GM21381 (cell line): ENCODE measurements at regions not wholly inside any gene's neighbourhood (a gene's known extent, or its start where the extent isn't known, plus 50 kb on each side); places are given as distances from the start of the nearest gene placed in this dataset.
"Not testable (repeated sequence)": the region's sequence is repeated elsewhere in the genome, so short reads cannot be mapped to it uniquely, and the experiment has no call there.

Source experiments
- ATAC-seq: cut with Tn5 transposase; IDR thresholded peaks from one replicate; pipeline ENCODE4 v1.9.1; 2021; ENCODE audit warnings: mild to moderate bottlenecking, moderate library complexity; ENCODE audit not compliant: unreplicated experiment

DNA sequence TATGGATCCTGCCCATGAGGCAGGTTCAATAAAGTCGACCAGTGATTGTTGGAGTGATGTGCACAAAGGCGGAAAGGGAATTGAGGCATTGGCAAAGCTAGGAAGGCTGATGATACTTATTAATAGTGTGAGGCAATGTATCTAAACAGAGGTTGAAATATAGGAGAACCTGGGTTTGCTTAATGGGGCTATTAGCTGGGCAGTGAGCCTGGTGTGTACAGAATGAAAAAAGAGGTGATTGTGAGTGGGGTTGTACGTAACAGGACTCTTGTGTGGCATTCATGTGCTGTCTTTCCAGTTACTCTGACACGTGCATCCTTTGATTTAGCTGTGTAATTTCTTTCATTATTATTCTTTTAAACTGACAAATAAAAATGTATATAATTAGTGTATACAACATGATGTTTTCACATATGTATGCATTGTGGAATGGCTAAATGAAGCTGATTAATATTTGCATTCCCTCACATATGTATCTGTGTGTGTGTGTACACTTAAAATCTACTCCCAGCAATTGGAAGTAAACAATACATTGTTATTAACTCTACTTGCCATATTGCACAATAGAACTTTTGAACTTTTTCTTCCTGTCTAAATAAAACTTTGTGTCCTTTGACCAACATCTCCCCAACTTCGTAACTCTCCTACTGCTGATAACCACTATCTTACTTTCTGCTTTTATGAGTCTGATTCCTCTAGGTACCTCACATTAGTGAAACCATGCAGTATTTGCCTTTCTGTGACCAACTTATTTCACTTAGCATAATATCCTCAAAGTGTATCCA lies 220.5 kb upstream of the SLC35B3 start:
- ATAC-seq: no peak

DNA sequence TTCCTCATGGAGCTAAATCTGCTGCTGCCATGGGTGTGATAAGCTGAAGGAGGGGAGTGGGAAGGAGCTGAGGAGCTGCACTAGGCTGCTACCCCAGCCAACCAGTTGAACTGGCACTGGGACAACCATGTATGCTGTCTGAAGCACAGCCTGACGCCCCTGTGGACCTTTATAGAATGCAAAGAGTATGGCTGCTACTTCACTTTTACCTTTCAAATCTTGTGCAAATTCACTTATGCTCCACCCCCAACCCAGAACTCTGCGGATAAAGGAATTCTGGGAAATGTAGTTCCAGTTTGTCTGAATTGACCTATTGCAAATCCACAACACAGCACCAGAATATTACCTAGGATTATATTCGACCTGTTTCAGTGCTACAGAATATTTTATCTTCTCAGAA lies 217.4 kb upstream of the SLC35B3 start:
- ATAC-seq: no peak

DNA sequence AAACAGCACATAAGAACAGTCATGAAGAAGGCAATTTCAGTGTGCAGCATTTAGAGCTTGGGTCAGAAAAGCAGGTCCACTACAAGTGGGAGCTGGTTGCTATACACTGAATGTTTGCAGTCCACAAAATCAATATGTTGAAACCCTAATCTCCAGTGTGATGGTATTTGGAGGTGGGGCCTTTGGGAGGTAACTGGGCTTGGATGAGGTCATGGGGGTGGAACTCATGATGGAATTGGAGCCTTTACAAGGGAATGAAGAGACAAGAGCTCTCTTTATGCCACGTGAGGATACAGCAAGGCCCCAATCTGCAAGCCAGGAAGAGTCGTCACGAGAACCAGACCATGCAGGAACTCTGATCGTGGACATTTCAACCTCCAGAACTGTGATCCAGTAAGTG lies 216.7 kb upstream of the SLC35B3 start:
- no peak for ATAC-seq

DNA sequence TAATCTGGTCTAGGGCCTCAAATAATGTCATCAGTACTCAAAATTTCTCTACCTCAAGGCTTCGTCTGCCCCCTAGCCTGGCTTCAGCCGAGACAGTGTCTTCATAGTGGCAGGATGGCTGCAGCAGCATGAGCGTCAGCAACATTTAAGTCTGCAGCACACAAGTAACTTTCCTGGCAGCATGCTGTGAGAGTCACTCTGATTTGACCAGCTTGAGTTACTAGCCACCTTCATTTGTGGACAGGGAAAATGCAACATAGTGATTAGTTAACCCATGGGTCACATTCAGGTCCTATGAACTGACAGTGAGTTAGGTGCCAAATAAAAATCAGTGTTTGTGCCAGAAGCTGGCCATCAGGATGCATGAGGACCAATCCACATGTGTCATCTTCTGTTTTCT lies 209.9 kb upstream of the SLC35B3 start:
- ATAC-seq: no peak

DNA sequence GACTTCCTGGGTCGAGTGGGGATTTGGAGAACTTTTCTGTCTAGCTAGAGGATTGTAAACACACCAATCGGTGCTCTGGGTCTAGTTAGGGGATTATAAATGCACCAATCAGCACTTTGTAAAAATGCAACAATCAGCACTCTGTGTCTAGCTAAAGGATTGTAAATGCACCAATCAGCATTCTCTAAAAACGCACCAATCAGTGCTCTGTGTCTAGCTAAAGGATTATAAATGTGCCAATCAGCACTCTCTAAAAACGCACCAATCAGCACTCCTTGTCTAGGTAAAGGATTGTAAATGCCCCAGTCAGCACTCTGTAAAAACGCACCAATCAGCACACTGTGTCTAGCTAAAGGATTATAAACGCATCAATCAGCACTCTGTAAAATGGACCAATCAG lies 209.0 kb upstream of the SLC35B3 start:
- no peak for ATAC-seq

DNA sequence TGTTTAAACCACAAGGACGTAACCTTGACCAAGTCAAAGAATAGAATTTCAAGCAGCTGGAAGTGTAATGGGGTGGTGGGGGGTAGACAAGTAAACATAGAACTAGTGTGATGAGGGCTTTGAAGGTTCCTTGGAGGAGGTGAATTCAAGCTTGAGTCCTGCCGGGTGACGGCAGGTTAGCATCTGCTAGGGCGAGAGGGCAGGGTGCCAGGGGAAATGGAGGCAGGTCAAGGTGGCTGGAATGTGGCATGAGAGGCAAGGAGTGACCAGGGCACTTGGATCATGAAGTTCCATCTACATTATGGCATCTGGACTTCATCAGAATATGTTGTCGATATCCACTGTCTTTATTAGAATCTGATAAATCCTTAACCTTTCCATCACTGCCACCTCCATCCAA lies 207.5 kb upstream of the SLC35B3 start:
- no peak for ATAC-seq

DNA sequence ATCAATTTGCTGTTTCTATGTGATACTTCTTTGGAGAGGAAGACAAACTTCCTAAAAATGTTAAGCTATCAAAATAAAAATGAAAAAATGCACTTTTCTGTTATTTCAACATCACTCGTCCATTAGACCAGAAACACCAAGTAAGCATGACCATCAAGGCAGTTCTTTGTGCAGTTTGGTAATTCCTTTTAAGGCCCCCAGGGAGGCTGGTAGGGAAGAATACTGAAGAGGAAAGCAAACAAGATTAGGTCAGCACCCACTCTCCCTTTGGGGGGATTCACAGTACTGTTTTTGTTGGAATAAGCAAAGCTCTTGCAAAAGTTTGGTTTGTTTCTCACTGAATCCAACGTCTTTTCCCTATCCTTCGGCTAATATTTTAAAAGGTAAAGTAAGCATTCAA lies 206.8 kb upstream of the SLC35B3 start:
- ATAC-seq: no peak

DNA sequence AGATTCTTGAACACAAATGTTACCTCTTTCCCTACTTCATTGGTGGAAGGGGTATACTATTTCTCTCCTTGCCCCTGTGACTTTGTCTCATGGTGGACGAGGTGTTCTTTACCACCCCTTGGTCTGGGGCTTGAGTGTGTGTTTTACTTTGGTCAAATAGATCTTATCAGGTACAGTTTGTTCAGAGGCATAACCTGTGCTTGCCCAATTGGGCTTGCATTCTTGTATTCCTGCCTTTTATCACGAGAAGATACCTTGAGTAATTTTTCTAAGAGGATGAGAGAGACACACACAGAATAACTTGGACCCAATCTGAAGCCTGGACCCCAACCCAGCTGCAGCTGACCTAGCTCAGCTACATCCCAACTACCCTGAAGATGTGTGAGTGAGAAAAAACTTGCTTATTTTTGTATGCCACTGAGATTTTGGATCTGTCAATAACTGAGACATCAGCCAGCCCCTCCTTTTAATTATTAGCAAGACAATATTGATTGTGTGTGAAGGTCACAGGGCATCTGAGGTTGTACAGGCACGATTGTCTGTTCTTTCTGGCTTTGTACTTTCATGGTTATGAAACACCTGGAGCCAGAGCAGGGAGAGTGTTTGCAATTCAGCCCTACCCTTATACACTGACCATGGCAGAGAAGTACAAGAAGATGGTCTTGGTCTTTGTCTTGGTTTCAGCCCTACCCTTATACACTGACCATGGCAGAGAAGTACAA lies 204.7 kb upstream of the SLC35B3 start:
- no peak for ATAC-seq

DNA sequence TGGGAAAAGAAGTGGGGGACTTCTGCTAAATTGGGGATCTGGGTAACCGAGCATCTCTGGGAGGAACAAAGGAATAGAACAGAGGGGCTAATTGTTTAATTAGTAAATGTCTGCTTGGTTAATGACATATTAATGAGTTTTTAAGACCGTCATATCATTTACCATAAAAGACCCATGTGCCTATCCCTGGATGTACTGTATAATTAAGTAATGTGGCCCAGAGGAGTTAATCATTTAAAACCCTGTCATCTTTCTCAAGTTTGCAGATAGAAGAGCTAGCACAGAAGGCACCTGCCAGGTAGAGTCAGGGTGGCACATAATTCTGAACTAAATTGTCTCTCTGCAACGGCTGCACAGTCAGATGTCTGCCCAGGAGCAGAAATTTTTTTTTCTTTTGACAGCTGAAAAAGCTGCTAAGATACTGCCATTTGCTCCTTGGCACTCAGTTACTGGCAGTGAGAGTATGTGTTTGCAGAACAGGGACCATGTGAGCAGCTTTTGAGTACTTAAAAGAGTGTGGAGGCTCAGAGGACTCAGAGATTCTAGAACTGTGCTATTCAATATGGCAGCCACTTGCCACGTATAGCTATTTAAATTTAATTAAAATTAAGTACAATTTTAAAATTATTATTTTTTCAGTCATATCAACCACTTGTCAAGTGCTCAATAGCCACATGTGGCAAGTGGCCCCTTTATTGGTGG lies 202.7 kb upstream of the SLC35B3 start:
- ATAC-seq: no peak

DNA sequence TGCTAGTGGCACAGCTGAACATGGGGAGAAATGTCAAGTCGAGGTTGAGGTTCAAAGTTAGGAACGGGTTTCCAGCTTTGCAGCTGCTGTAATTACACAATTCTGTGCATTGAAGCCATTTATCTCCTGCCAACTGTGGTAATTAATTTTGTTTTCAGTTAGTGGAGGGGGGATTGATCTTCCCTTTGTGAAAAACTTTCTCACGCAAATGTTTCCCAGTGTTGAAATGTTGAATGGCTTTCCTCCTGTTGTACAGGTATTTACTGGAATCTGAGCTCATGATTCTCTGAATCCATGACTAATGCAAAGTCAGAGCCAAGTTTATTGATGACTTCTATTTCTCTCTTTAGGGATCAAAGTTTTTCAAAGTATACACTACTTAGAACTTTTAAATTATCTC lies 198.4 kb upstream of the SLC35B3 start:
- no peak for ATAC-seq

DNA sequence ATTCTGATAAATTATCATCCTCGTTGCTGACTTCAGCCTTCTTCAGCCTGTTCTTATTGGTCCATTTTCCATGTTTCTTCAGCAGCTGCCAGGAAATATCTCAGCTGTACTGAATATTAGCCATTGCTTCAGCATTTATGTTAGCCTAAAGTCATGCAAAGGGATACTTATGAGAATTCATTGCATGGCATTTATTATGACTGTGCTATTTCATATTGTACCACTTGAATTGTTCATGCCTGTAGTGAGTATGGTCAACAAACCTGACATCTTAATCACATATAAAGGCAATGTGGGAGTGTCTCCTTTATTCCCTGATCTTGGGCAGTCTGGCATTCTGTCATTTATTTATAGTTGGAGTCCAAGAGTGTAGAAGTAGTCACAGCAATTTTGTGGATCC lies 193.4 kb upstream of the SLC35B3 start:
- ATAC-seq: no peak

DNA sequence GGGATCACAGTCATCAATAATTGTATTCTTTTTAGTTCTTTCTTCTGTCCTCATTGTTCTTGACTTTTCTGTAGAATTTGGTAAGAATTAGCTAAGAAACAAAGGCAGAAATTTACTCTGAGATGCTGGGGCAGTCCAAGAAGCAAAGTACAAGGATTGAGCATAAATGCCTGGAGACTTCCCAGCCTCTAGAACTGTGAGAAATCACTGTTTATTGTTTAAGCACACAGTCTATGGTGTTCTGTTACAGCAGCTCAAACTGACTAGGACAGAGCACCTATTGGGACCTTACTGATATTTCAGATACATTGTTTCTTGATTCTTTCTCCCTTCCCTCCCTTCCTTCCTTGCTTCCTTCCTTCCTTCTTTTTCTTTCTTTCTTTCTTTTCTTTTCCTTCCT lies 192.7 kb upstream of the SLC35B3 start:
- no peak for ATAC-seq

DNA sequence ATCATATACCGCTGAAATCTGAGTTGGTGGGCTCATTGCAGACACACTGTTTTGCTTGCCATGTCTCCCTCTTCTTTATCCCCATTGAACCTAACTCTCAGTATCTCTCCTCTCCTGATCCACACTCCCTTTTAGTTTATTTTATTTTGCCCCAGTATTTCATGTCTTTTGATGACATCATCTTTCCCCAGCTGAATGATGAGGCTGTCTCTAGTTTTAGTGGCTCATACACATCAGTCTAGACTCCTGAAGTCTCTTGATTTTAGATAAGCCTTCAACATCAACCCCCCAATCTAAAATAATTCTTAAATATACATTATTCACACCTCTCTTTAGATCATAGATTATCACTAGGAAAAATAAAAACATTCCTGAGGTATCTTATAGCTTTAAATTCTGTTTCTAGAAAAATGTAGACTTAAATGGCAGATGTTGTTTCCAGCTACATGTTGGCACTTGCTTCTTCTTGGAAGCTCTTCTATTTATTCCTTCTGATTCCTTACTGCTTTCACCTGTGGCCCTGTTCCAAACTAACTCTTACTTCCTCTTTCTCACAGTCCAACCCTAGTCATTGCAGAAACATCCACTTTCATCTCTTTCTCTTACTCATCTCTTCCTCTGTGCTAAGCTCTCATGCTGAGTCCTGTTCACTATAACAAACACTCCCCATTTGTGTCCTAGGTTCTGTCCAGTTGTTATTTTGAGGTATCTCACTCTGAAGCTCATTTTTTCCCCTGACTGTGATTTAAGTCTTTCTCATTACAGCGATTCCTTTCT lies 191.9 kb upstream of the SLC35B3 start:
- no peak for ATAC-seq

DNA sequence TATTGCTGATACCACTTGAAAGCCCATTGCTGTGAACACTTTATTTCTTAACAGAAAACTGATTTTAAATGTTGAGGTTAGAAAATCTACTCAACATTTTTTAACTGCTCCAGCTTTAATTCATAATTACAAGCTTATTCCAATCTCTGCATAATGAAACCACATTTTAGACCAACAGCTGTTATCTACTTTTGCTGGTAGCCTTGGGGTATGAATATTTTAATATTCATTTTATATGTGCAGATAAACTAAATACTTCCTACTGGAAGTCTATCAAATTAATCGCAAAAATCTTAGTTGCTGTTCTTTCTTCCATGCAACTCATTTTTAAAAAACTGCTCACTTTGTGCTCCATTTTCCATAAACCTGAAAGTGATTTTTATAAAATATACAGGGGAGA lies 189.3 kb upstream of the SLC35B3 start:
- no peak for ATAC-seq

DNA sequence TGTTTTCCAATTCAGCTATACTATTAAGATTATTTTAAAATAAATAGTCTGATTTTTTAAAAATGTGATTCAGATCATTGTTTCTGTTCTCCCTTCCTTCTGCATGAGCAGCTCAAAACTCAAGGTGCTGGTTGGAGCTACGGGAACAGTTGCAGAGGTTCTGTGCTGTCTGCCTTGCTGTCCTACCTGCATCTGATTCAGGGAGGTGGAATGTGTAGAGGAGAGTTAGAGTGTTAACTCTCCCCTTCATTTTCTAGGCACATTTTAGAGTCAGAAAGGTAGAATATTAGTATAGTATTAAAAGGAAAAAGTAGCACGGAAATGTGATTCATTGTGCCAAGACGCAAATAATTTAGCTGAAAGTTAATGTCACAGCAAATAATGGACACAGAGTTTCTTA lies 188.1 kb upstream of the SLC35B3 start:
- no peak for ATAC-seq

DNA sequence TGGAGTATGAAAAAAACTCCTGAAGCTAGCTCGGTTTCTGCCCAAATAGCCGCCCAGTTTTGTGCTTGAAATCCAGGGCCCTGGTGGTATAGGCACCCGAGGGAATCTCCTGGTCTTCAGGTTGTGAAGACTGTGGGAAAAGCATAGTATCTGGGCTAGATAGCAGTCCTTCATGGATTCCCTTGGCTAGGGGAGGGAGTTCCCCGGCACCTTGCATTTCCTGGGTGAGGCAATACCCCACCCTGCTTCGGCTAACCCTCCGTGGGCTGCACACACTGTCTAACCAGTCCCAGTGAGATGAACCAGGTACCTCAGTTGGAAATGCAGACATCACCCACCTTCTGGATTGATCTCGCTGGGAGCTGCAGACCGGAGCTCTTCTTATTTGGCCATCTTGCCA lies 184.5 kb upstream of the SLC35B3 start:
- ATAC-seq: no peak

DNA sequence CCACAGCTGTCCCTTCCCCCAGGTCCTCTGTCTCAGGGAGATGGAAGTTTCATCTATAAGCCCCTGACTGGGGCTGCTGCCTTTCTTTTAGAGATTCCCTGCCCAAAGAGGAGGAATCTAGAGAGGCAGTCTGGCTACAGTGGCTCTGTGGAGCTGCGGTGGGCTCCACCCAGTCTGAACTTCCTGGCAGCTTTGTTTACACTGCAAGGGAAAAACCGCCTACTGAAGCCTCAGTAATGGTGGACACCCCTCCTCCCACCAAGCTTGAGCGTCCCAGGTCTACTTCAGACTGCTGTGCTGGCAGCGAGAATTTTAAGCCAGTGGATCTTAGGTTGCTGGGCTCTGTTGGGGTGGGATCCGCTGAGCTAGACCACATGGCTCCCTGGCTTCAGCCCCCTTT lies 184.1 kb upstream of the SLC35B3 start:
- not testable (repeated sequence) for ATAC-seq

DNA sequence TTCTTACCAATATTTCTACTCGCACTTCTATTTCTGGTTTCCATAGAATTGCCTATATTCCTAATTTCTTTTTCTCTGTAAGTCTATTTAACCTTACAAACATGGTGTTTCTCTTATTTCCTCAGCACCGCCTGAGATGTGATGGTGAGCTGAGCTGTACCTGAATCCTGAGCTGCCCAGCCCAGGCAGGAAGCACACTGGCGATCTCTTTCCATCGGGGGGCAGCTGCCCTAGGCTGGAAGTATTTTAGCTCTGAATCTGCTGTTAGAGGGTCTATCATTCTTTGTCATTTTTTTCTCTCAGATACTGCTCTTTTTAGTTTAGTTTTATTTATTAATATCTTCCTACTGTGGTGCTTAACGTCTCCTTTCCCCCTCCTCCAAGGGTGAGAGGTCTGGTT lies 173.4 kb upstream of the SLC35B3 start:
- no peak for ATAC-seq

DNA sequence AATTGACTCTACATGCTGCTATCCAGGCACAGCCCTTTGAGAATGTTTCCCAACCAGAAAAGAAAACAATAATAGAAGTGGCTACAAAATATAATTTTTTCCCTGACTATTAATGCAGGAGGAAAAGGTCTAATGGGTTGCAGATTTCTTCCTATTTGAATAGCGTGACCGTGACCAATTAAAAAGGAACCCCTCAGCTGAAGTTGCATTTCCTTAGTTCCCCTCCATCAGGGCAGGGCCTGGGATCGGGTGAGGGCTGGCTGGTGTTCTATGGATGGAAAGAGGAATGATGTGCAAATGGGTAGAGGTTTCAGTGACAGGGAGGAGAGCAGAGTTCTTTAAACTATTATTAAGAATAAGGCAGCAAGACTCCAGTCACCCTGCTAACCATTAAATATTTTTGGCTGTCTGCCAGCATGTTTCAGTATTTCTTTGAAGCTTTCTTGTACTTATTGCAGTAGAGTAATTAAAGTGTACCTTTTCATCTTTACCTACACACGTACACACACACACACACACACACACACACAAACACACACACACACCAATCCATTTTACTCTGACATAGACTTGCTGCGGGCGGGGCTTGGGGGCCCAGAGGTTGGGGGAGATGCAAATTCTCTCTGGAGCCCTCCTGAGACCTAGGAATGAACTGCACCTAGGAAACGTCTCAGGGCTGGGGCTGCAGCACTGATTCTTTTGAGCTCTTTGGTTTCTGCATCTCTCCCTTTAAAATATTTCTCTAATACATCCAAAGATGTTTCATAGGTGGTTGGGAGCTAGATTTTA lies 154.8 kb upstream of the SLC35B3 start:
- ATAC-seq: no peak

DNA sequence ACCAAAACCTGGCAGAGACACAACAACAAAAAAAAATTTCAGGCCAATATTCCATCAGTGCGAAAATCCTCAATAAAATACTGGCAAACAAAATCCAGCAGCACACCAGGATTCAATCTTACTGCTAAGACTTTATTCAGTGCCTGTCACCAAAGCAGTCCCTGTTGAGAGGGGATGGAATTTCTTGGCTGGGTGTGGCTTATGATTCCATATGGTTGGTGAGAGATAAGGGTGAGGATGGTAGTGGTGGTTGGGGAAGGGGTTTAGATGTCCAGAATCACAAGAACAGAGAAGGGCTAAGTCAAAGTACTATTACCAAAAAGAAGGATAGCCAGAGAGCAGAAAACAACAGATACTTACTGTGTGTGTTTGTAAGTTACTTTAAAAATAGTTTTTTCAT lies 152.8 kb upstream of the SLC35B3 start:
- no peak for ATAC-seq
